Renal cortical epithelial cell (primary cell): ENCODE measurements at regions not wholly inside any gene's neighbourhood (a gene's known extent, or its start where the extent isn't known, plus 50 kb on each side); places are given as distances from the start of the nearest gene placed in this dataset.
"Not testable (repeated sequence)": the region's sequence is repeated elsewhere in the genome, so short reads cannot be mapped to it uniquely, and the experiment has no call there.

Experiments
- DNase-seq: peaks from one replicate; pipeline ENCODE4 v3.0.0-alpha.2; 2011; ENCODE audit warnings: low read depth

GRCh38 chr11:87878373-87878825 lies 296.8 kb downstream of the RAB38 start:
- DNase-seq = peak; percentile 65

- DNase-seq = no peak
Observed at GRCh38 chr11:87871056-87871455, 304.2 kb downstream of the RAB38 start.

GRCh38 chr11:87870086-87870485 lies 305.2 kb downstream of the RAB38 start:
- no peak for DNase-seq

GRCh38 chr11:87866951-87867350 lies 308.3 kb downstream of the RAB38 start:
- DNase-seq = no peak

- no peak for DNase-seq
Observed at GRCh38 chr11:87861030-87861429, 314.2 kb downstream of the RAB38 start.

- DNase-seq = peak; percentile 85
Observed at GRCh38 chr11:87859636-87860035, 315.6 kb downstream of the RAB38 start.

GRCh38 chr11:87851827-87852226 lies 323.4 kb downstream of the RAB38 start:
- no peak for DNase-seq

- DNase-seq = peak; percentile 89
Observed at GRCh38 chr11:87851234-87851633, 324.0 kb downstream of the RAB38 start.

- DNase-seq = no peak
Observed at GRCh38 chr11:87849216-87849615, 326.0 kb downstream of the RAB38 start.

- peak; percentile 55 for DNase-seq
Observed at GRCh38 chr11:87840786-87841185, 334.5 kb downstream of the RAB38 start.

GRCh38 chr11:87832211-87832610 lies 343.0 kb downstream of the RAB38 start:
- no peak for DNase-seq

- DNase-seq = no peak
Observed at GRCh38 chr11:87820011-87820410, 355.2 kb downstream of the RAB38 start.

GRCh38 chr11:87819151-87819550 lies 356.1 kb downstream of the RAB38 start:
- no peak for DNase-seq

GRCh38 chr11:87812571-87813365 lies 362.5 kb downstream of the RAB38 start:
- no peak for DNase-seq

- no peak for DNase-seq
Observed at GRCh38 chr11:87810486-87810885, 364.8 kb downstream of the RAB38 start.

GRCh38 chr11:87809256-87809655 lies 366.0 kb downstream of the RAB38 start:
- no peak for DNase-seq

GRCh38 chr11:87804176-87804575 lies 371.1 kb downstream of the RAB38 start:
- no peak for DNase-seq

GRCh38 chr11:87803748-87804147 lies 371.5 kb downstream of the RAB38 start:
- no peak for DNase-seq

GRCh38 chr11:87784862-87785261 lies 390.4 kb downstream of the RAB38 start:
- DNase-seq = not testable (repeated sequence)

- no peak for DNase-seq
Observed at GRCh38 chr11:87780068-87780413, 395.2 kb downstream of the RAB38 start.

GRCh38 chr11:87779276-87780067 lies 395.8 kb downstream of the RAB38 start:
- DNase-seq = no peak

GRCh38 chr11:87778357-87778756 lies 396.9 kb downstream of the RAB38 start:
- no peak for DNase-seq

- DNase-seq = no peak
Observed at GRCh38 chr11:87775036-87775435, 400.2 kb downstream of the RAB38 start.
